Peyer's patch (tissue), 4 donors: ENCODE measurements at regions not wholly inside any gene's neighbourhood (a gene's known extent, or its start where the extent isn't known, plus 50 kb on each side); places are given as distances from the start of the nearest gene placed in this dataset.

ENCODE experiments used
- CTCF ChIP-seq, 6 experiments: fragments of 450-650 bp in 4 of 6; fragments of 200-600 bp in 2 of 6; sonication (generic) in 1 of 6; IDR thresholded peaks; one replicate each; pipeline ENCODE4 v1.5.1; 2017 to 2019; ENCODE audit warnings: antibody characterized with exemption in 6 of 6, mild to moderate bottlenecking in 3 of 6, moderate library complexity in 1 of 6
- POLR2A ChIP-seq, 2 donors: fragments of 450-650 bp; IDR thresholded peaks; one replicate each; pipeline ENCODE4 v1.5.1; 2017; ENCODE audit warnings: antibody characterized with exemption in 2 of 2, mild to moderate bottlenecking in 2 of 2, moderate library complexity in 2 of 2

GRCh38 chr6:51139950-51140385 is 321.3 kb downstream of the TFAP2B start:
- no peak for TF ChIP-seq CTCF (IDR thresholded peaks at IDR 0.05)
- TF ChIP-seq POLR2A (IDR thresholded peaks at IDR 0.05): no peak
